ENCODE measurements at regions not wholly inside any gene's neighbourhood (a gene's known extent, or its start where the extent isn't known, plus 50 kb on each side); places are given as distances from the start of the nearest gene placed in this dataset.
"Not testable (repeated sequence)": the region's sequence is repeated elsewhere in the genome, so short reads cannot be mapped to it uniquely, and the experiment has no call there.

- no peak for DNase-seq (ENCODE audit: low read depth in 2 of 3, low spot score in 2 of 3)
Observed at GRCh38 chr2:237195396-237196120, 109.9 kb downstream of the COPS8 start.

GRCh38 chr2:237196409-237196808 is 110.7 kb downstream of the COPS8 start:
- DNase-seq (ENCODE audit: low read depth in 2 of 3, low spot score in 2 of 3), result no peak

DNA sequence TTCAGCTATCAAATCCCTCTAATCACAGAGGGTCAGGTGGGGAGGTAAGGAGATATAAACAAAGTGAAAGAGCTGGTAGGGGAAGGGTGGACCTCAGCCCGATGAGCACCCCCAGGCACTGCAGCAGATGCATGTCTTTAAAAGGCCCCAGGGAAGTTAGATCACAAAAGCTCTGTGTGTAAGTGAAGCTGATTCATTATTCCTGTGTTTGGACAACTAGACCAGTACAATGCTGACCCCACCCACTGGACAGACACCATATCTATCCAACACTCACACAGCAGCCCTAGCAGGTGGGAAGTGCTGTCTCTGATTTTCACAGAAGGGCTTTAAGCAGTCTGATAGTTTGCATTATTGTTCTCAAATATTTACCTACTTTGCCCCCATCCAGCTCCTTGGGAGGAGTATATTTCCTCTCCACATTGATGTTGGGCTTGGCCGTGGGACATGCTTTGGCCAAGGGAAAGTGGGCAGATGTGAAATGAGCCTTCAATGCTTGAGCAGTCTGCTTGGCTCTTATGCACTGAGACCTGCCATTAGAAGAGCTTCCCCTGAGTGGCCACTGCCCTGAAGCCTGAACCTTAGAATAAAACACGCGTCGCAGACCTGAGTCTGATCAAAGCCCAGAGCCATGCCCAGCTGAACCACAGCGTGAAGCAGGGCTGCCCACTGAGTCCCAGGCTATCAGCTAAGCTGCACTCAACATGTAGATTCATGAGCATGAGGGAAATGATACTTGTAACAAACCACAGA is 111.4 kb downstream of the COPS8 start:
- DNase-seq (ENCODE audit: low read depth in 2 of 3, low spot score in 2 of 3), result no peak

GRCh38 chr2:237198164-237198855 is 112.6 kb downstream of the COPS8 start:
- DNase-seq (ENCODE audit: low read depth in 2 of 3, low spot score in 2 of 3), result no peak

DNA sequence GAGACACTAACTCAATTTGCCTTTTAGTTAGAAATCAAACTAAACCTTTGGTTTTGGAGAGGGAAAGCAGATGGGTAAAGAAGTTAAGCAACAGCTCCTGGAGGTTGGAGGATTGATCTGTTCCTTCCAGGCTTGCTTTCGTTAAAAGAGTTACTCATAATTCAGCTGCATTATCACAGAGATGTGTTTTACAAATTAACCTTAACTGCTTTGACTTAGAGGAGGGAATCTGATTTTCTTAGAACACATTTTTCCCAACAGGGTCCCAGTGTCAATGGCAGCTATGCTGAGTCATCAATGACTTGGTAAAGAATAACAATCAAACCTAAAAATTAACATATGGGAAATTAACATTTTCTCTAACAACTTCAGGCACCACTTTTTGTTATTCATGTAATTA is 113.4 kb downstream of the COPS8 start:
- no peak for DNase-seq (ENCODE audit: low read depth in 2 of 3, low spot score in 2 of 3)

DNA sequence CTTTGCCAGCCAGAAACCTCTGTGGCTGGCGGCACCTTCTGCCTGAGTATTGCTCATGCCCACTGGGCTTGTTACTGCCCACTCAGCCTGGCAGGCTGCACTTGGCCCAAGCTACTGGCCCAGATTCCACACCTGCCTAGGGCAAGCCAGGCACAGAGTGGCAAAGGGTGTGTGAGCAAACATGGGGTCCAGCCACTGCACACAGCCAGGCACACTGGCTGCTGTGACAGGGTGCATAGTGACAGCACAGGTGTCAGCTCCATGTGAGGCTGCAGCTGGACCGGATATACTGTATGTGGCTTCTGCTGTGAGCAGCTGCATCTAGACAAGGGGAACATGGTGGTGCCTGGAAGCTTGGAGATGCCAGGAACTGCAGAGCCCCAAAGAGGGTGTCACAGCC is 113.9 kb downstream of the COPS8 start:
- no peak for DNase-seq (ENCODE audit: low read depth in 2 of 3, low spot score in 2 of 3)

DNA sequence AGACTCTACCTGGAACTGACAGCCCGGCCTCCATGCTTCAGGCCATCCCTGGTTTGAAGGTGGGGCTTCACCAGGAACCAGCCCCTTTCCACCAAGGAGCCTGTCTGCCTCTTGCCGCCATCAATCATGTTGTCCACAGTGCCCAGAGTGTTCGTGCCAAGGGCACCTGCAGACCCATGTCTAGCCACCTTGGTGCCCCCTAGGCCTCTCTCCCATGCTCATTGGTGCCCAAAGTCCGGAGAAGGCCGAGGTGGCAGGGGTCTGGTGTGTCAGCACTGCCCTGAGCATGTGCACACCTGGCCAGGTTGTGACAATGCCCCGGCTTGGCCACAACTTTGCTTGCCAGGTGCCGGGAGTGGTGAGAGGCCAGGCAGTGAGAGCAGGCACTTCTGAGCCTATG is 114.8 kb downstream of the COPS8 start:
- DNase-seq (ENCODE audit: low read depth in 2 of 3, low spot score in 2 of 3), result no peak

DNA sequence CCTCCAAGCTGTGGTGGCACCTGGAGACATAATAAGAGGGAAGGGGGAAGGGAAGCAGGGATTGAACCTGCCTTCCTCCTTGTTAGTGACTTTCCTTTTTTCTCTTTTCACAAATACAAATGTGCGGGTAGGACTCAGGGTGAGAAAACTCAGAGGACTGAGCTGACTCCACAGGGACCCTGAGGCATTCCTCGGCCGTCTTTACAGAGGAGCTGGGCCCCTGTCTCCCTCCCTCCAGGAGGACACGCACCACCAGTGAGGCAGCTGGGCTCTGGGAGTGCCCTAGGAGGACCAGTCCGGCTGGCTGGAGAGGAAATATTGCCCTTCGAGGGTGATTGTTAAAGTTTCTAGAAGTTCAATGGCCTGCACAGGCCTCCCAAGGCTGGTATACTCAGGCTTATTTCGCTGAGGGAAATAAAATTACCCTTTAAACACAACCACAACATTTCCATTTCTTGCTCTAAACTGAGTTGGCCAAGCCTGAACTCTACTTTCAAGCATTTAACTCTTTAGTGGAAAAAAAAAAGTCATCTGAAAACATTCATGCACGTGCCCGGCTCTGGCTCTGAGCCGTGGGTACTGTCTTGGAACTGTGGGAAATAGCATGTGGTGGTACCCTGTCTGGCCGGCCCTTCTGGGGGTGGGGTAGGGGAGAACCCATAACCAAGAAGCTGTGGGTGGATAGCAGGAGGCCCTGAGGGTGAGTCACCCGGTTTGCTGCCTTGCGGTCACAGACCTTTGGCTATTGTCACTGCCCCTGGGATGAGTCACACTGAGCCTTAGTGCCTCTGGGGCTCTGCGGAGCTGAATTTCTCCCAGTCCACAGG is 116.0 kb downstream of the COPS8 start:
- no peak for DNase-seq (ENCODE audit: low read depth in 2 of 3, low spot score in 2 of 3)

- DNase-seq (ENCODE audit: low read depth in 2 of 3, low spot score in 2 of 3), result no peak
Observed at GRCh38 chr2:237202288-237203030, 116.8 kb downstream of the COPS8 start.

- no peak for DNase-seq (ENCODE audit: low read depth in 2 of 3, low spot score in 2 of 3)
Observed at GRCh38 chr2:237205043-237205541, 119.4 kb downstream of the COPS8 start.

DNA sequence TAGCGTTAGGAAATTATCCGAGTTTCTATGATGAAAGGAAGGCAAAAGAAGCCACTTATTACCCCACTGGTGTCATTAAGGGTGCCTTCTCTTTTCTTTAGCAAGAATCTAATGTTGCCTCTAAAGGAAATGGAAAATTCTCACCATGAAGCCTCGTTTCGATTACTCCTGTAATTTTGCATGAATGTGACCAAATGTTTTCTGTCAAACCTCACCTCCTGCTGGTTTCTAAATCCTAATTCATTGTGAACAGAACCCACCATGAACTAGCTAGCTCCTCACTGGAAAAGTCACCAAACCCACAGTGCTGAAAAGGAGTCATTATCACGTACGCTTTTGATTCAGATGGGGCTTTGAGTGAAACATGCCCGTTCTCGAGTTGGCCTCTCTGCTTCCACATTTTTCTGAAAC is 119.9 kb downstream of the COPS8 start:
- no peak for DNase-seq (ENCODE audit: low read depth in 2 of 3, low spot score in 2 of 3)

DNA sequence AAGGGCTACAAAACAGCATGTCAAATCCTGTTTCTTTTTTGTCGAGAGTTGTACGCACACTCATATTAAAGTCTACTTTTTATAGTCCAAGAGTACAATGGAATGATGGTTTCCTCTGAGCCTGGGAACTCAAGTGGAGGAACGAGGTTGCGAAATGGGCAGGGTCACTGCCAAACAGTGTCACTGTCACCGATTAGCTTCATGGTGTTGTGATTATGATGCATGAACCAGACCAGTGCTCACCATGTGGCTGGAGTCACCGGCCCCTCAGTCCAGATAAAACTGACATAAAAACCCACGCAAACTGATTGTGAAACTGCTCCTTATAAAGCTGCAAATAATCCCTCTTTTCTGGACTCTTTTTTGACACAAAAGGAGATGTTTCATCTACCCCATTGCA is 122.0 kb downstream of the COPS8 start:
- no peak for DNase-seq (ENCODE audit: low read depth in 2 of 3, low spot score in 2 of 3)

DNA sequence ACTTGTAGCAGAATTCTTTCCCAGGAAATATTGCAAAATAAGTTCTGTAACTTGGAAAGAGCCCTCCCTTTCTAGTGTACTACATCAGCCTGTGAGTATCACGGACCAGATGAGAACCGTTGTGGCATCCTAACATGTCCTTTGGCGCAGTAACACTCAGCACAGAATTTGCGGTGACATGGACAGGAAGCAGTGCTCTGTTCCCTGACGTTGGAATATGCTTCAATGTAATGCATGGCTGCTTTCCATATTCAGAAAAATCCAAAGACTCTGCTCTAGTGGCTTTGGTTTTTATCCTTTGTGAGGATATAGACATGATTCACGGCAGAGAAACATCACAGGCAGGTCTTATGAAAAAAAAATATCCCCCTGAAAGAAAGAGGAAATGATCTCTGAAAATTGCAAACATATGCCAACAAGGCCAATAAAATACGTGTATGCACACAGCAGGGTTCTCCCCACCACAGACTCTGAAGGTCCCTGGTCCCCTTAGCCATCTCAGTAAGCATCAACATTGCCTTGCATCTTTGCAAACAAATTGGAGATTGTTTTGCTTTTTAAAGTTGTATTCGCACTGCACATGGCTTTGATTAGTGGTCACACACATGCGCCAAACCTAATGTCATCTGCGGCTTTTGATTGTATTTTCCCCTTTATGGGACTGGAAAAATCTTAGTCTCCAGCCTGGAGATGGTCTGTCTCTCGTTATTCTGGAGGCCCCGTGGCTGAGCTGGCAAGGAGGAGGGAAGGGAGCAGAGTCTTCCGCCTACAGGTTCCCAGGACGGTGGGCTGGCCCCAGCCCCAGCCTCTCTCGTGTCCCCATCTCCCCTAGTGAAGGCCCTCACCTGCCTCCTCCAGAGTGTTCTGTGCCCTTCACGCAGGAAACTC is 122.9 kb downstream of the COPS8 start:
- no peak for DNase-seq (ENCODE audit: low read depth in 2 of 3, low spot score in 2 of 3)

- no peak for DNase-seq (ENCODE audit: low read depth in 2 of 3, low spot score in 2 of 3)
Observed at GRCh38 chr2:237209885-237210284, 124.2 kb downstream of the COPS8 start.

DNA sequence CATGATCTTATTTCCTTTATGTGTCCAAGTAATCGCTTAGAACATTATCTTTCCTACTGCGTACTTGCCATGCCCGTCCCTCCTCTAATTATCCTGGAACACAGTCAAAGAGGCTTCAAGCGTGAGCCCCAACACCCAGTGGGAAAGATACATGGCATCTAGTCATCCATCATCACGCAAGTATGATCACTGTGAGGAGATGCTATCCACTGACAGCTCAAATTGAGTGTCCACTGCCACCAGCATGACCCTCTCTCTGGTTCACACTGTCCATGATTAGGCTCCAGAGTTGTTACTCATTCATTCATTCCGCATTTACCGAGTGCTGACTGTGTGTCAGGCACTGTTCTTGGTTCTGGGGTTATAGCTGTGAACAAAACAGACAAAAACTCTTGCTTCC is 124.6 kb downstream of the COPS8 start:
- DNase-seq (ENCODE audit: low read depth in 2 of 3, low spot score in 2 of 3), result no peak

GRCh38 chr2:237210763-237211162 is 125.1 kb downstream of the COPS8 start:
- no peak for DNase-seq (ENCODE audit: low read depth in 2 of 3, low spot score in 2 of 3)

GRCh38 chr2:237212356-237213279 is 126.9 kb downstream of the COPS8 start:
- not testable (repeated sequence) for DNase-seq (ENCODE audit: low read depth in 2 of 3, low spot score in 2 of 3)
